GM23248 (cell line): ENCODE measurements at regions not wholly inside any gene's neighbourhood (a gene's known extent, or its start where the extent isn't known, plus 50 kb on each side); places are given as distances from the start of the nearest gene placed in this dataset.

ENCODE experiments used
- EZH2 ChIP-seq: fragments of 200-600 bp; sonication (generic); IDR thresholded peaks from 2 replicates; pipeline ENCODE4 v1.6.1; 2018; ENCODE audit warnings: antibody characterized with exemption, mild to moderate bottlenecking; ENCODE audit not compliant: insufficient read depth, poor library complexity, severe bottlenecking
- EZH2phosphoT487 ChIP-seq: fragments of 200-600 bp; sonication (generic); IDR thresholded peaks from 2 replicates; pipeline ENCODE4 v1.6.1; 2018; ENCODE audit warnings: antibody characterized with exemption, moderate library complexity, mild to moderate bottlenecking, low read depth; ENCODE audit not compliant: insufficient read depth

DNA sequence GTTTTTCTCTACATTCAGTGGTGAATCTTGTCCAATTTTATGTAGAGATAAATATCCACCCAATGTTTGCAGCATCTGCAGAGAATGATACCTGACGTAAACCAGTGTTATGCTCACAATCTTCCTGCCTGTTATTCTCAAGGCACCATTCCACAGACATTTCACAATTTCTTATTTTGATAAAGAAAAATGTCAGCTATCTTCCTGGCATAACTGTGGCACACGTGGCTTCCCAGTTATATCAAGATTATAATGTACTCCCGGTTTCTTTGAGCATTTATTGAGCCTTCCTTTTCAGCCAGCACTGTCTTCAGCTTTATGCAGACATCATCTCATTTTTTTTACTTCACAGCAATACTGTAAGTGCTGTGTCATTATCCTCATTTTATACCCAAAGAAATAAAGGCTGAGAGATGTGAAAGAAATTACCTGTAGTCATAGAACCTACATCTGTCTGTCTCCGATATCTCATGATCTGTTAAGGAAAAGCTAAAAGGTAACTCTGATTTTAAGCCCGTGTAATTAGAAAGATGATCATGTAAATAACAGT is 1300.8 kb upstream of the TENM3 start:
- TF ChIP-seq EZH2 (no peak), EZH2phosphoT487 (no peak)
